H1 (cell line): ENCODE measurements at regions not wholly inside any gene's neighbourhood (a gene's known extent, or its start where the extent isn't known, plus 50 kb on each side); places are given as distances from the start of the nearest gene placed in this dataset.
A peak's percentile ranks its signal among the peaks of the same experiment; 100 is the strongest.

ENCODE experiments used
- CTCF ChIA-PET: fragments of 300-600 bp; sonication (Branson Sonifier 250); formaldehyde crosslinking; loops from one replicate; lab custom pipeline; 2021; ENCODE audit not compliant: partially characterized antibody; lab: Charles Lee
- POLR2A ChIA-PET: fragments of 300-600 bp; sonication (Branson Sonifier 250); formaldehyde crosslinking; loops from one replicate; lab custom pipeline; 2021; ENCODE audit warnings: inconsistent platforms; ENCODE audit not compliant: partially characterized antibody; lab: Charles Lee
- DNase-seq, 2 experiments: peaks; one replicate each; pipeline versions ENCODE4 v3.0.0 to v3.0.0-alpha.2; 2010 to 2022; ENCODE audit warnings: low spot score in 2 of 2, low read depth in 1 of 2, mixed read lengths in 1 of 2
- FAIRE-seq: peaks from 2 replicates; lab custom pipeline; 2011; peaks lifted over from hg19 to GRCh38; lab: Jason Lieb, UNC
- H2AFZ ChIP-seq: 2 replicates; pipeline ENCODE4 v1.8.1; 2012; ENCODE audit warnings: low read length, inconsistent platforms
- H2AK5ac ChIP-seq: 2 replicates; pipeline ENCODE4 v1.6.1; 2013; ENCODE audit warnings: low read depth, low read length
- H2BK120ac ChIP-seq: replicated peaks from 2 replicates; pipeline ENCODE3; 2013; ENCODE audit warnings: low read depth, low read length, inconsistent platforms
- H2BK12ac ChIP-seq: 2 replicates; pipeline ENCODE4 v1.6.1; 2013; ENCODE audit warnings: low read depth, low read length
- H2BK15ac ChIP-seq: 2 replicates; pipeline ENCODE4 v1.6.1; 2013; ENCODE audit warnings: low read length
- H2BK20ac ChIP-seq: 2 replicates; pipeline ENCODE4 v1.6.1; 2013; ENCODE audit warnings: low read length
- H2BK5ac ChIP-seq: 2 replicates; pipeline ENCODE4 v1.6.1; 2013; ENCODE audit warnings: low read depth, low read length
- H3K14ac ChIP-seq: 2 replicates; pipeline ENCODE4 v1.6.1; 2013; ENCODE audit warnings: inconsistent platforms; ENCODE audit not compliant: insufficient read length
- H3K18ac ChIP-seq: 2 replicates; pipeline ENCODE4 v1.6.1; 2013; ENCODE audit warnings: low read length; ENCODE audit errors: extremely low read depth
- H3K23ac ChIP-seq: 2 replicates; pipeline ENCODE4 v1.6.1; 2013; ENCODE audit warnings: inconsistent platforms; ENCODE audit not compliant: insufficient read length
- H3K23me2 ChIP-seq: 2 replicates; pipeline ENCODE4 v1.6.1; 2013; ENCODE audit warnings: low read depth, low read length
- H3K27ac ChIP-seq: 2 replicates; pipeline ENCODE4 v1.6.1; 2011; ENCODE audit warnings: low read depth, low read length, inconsistent platforms
- H3K27me3 ChIP-seq, 4 experiments: replicated peaks in 1 of 4; 1 replicate in 1 of 4; 2 replicates in 3 of 4; pipeline versions ENCODE4 v1.6.1 to v1.8.1; 2011 to 2013; ENCODE audit warnings: low read length in 3 of 4, mild to moderate bottlenecking in 3 of 4, inconsistent platforms in 2 of 4, mixed read lengths in 2 of 4, moderate library complexity in 1 of 4; ENCODE audit not compliant: control insufficient read depth in 3 of 4, insufficient read depth in 3 of 4; ENCODE audit errors: extremely low read depth in 1 of 4
- H3K36me3 ChIP-seq, 4 experiments: 2 replicates each; pipeline versions ENCODE4 v1.6.1 to v1.8.1; 2011 to 2013; ENCODE audit warnings: mild to moderate bottlenecking in 4 of 4, low read length in 3 of 4, moderate library complexity in 2 of 4, control low read depth in 1 of 4, inconsistent platforms in 1 of 4; ENCODE audit not compliant: insufficient read depth in 4 of 4, control insufficient read depth in 2 of 4
- H3K4ac ChIP-seq: replicated peaks from 2 replicates; pipeline ENCODE3; 2013; ENCODE audit warnings: low read length, low read depth, mixed read lengths, inconsistent platforms; ENCODE audit not compliant: insufficient read length
- H3K4me1 ChIP-seq, 4 experiments: replicated peaks in 1 of 4; 1 replicate in 1 of 4; 2 replicates in 3 of 4; pipeline versions ENCODE4 v1.6.1 to v1.8.1; 2011 to 2013; ENCODE audit warnings: low read length in 3 of 4, inconsistent platforms in 2 of 4, mixed read lengths in 1 of 4; ENCODE audit not compliant: insufficient read depth in 4 of 4, control insufficient read depth in 3 of 4
- H3K4me2 ChIP-seq, 2 experiments: 2 replicates each; pipeline versions ENCODE4 v1.6.1 to v1.8.1; 2011 to 2013; ENCODE audit warnings: low read depth in 2 of 2, low read length in 2 of 2, control low read depth in 1 of 2, inconsistent platforms in 1 of 2, mild to moderate bottlenecking in 1 of 2; ENCODE audit not compliant: insufficient read depth in 1 of 2
- H3K4me3 ChIP-seq, 4 experiments: fragments of 200-600, 300-600 bp in 1 of 4; sonication (generic), shearing (Covaris generic), sonication (Bioruptor Twin) in 1 of 4; 2 replicates each; pipeline versions ENCODE4 v1.5.1 to v1.8.1; 2011 to 2016; ENCODE audit warnings: low read length in 4 of 4, low read depth in 3 of 4, control low read depth in 2 of 4, inconsistent platforms in 2 of 4, mild to moderate bottlenecking in 2 of 4, mixed read lengths in 1 of 4, moderate library complexity in 1 of 4; ENCODE audit not compliant: insufficient read depth in 2 of 4; ENCODE audit errors: extremely low read depth in 1 of 4
- H3K56ac ChIP-seq: replicated peaks from 2 replicates; pipeline ENCODE3; 2013; ENCODE audit warnings: low read depth, mild to moderate bottlenecking, mixed read lengths, low read length, inconsistent platforms; ENCODE audit not compliant: insufficient read length
- H3K79me1 ChIP-seq: 2 replicates; pipeline ENCODE4 v1.6.1; 2013; ENCODE audit warnings: low read depth, low read length, control low read depth
- H3K79me2 ChIP-seq, 2 experiments: 2 replicates each; pipeline versions ENCODE4 v1.6.1 to v1.8.1; 2012 to 2013; ENCODE audit warnings: low read length in 2 of 2, mild to moderate bottlenecking in 2 of 2, inconsistent platforms in 1 of 2; ENCODE audit not compliant: insufficient read depth in 2 of 2, control insufficient read depth in 1 of 2
- H3K9ac ChIP-seq, 4 experiments: replicated peaks in 1 of 4; 1 replicate in 1 of 4; 2 replicates in 3 of 4; pipeline versions ENCODE4 v1.6.1 to v1.8.1; 2011 to 2013; ENCODE audit warnings: low read depth in 3 of 4, low read length in 3 of 4, control low read depth in 2 of 4, mild to moderate bottlenecking in 2 of 4, moderate library complexity in 2 of 4, inconsistent platforms in 1 of 4; ENCODE audit errors: extremely low read depth in 1 of 4
- H3K9me3 ChIP-seq, 2 experiments: 2 replicates each; pipeline versions ENCODE4 v1.6.1 to v1.8.1; 2012 to 2013; ENCODE audit warnings: mild to moderate bottlenecking in 2 of 2, moderate library complexity in 2 of 2, control low read depth in 1 of 2, inconsistent platforms in 1 of 2, low read depth in 1 of 2, low read length in 1 of 2, mixed read lengths in 1 of 2; ENCODE audit not compliant: insufficient read depth in 2 of 2
- H4K20me1 ChIP-seq, 2 experiments: replicated peaks in 1 of 2; 2 replicates each; pipeline versions ENCODE3 to v1.8.1; 2011 to 2013; ENCODE audit warnings: inconsistent platforms in 2 of 2, low read length in 2 of 2, mild to moderate bottlenecking in 1 of 2; ENCODE audit not compliant: insufficient read depth in 2 of 2, control insufficient read depth in 1 of 2
- H4K5ac ChIP-seq: 2 replicates; pipeline ENCODE4 v1.6.1; 2013; ENCODE audit warnings: low read length, low read depth, mixed read lengths, inconsistent platforms; ENCODE audit not compliant: insufficient read length
- H4K8ac ChIP-seq: 2 replicates; pipeline ENCODE4 v1.8.0; 2013; ENCODE audit warnings: mild to moderate bottlenecking, moderate library complexity, low read length, inconsistent platforms; ENCODE audit not compliant: insufficient read depth; ENCODE audit errors: extremely low read depth
- H4K91ac ChIP-seq: replicated peaks from 2 replicates; pipeline ENCODE3; 2013; ENCODE audit warnings: low read length, mixed read lengths, inconsistent platforms; ENCODE audit not compliant: insufficient read length
- RXRA ChIP-seq: IDR thresholded peaks from 2 replicates; pipeline ENCODE4 v1.6.1; 2011; ENCODE audit warnings: low read depth, mild to moderate bottlenecking, low read length, moderate library complexity; ENCODE audit not compliant: insufficient read depth
- SIRT6 ChIP-seq: IDR thresholded peaks from one replicate; pipeline ENCODE4 v1.7.1; 2012; ENCODE audit warnings: low read length, inconsistent platforms
- YY1 ChIP-seq: IDR thresholded peaks from 2 replicates; pipeline ENCODE4 v1.6.1; 2011; ENCODE audit warnings: low read depth, mild to moderate bottlenecking, low read length
- WGBS, 2 experiments: shearing (Covaris generic) in 1 of 2; methylation state at CpG; one replicate each; pipeline versions ENCODE4 v1.1.6 to v1.1.7; 2013 to 2015; ENCODE audit warnings: low lambda C conversion rate in 2 of 2, mixed read lengths in 2 of 2, inconsistent platforms in 1 of 2, low coverage in 1 of 2, missing lambda C conversion rate in 1 of 2; ENCODE audit not compliant: insufficient replicate concordance in 2 of 2, insufficient coverage in 1 of 2, insufficient read length in 1 of 2; ENCODE audit errors: extremely low coverage in 1 of 2, missing lambda C conversion rate in 1 of 2; 5-methylcytosine and 5-hydroxymethylcytosine counted together

GRCh38 chr5:43981556-43981955 is 378.6 kb downstream of the NNT start:
- H4K91ac ChIP-seq: no peak overlapping the region
- no peak overlapping the region for H3K56ac ChIP-seq
- no peak overlapping the region for H2BK12ac ChIP-seq
- TF ChIP-seq SIRT6: no peak
- TF ChIP-seq YY1: 0 out of 2 replicates have a peak, but pooled peaks have one; percentile 31
- TF ChIP-seq RXRA: no peak
- POLR2A ChIA-PET: no interaction called here
- peaks cover 0 to 3% (median 0%) of the 10 kb centered on the region in 4 experiments; a peak in 1 of 7 replicates for H3K4me1 ChIP-seq
- H2BK20ac ChIP-seq: no peak overlapping the region
- H4K20me1 ChIP-seq: no peaks in the 10 kb centered on the region
- no peak overlapping the region for H3K14ac ChIP-seq
- no peak overlapping the region for H4K8ac ChIP-seq
- no peaks in the 10 kb centered on the region for H3K9me3 ChIP-seq
- H3K27me3 ChIP-seq: no peaks in the 10 kb centered on the region
- H2BK5ac ChIP-seq: no peak overlapping the region
- H3K23ac ChIP-seq: no peak overlapping the region
- H3K79me1 ChIP-seq: no peaks in the 10 kb centered on the region
- no peak overlapping the region for H3K4me2 ChIP-seq
- H2AK5ac ChIP-seq: no peak overlapping the region; the same call in 1 of the 2 replicates
- FAIRE-seq: no peak
- no peak overlapping the region for H2BK120ac ChIP-seq
- H3K4ac ChIP-seq: no peak overlapping the region
- H3K23me2 ChIP-seq: no peaks in the 10 kb centered on the region
- WGBS, 2 experiments: 90% methylated on average over 6 of the region's 8 CpGs; no CpG with 5 or more reads in 1 of the 2 experiments
- DNase-seq: no peak
- H3K9ac ChIP-seq: no peak overlapping the region
- H3K27ac ChIP-seq: no peak overlapping the region
- H3K18ac ChIP-seq: no peak overlapping the region
- no peak overlapping the region for H4K5ac ChIP-seq
- no peaks in the 10 kb centered on the region for H3K79me2 ChIP-seq
- no peaks in the 10 kb centered on the region for H3K36me3 ChIP-seq
- no peak overlapping the region for H3K4me3 ChIP-seq
- CTCF ChIA-PET: interaction anchor here (0.8 kb wide), 1 partner anchor 351 kb away, joined by 3 read pairs; no protein-coding TSS in a partner anchor
- H2AFZ ChIP-seq: peak overlapping the region; percentile 67; the same call in 1 of the 2 replicates
- H2BK15ac ChIP-seq: no peak overlapping the region
